ENCODE measurements at regions not wholly inside any gene's neighbourhood (a gene's known extent, or its start where the extent isn't known, plus 50 kb on each side); places are given as distances from the start of the nearest gene placed in this dataset.

DNA sequence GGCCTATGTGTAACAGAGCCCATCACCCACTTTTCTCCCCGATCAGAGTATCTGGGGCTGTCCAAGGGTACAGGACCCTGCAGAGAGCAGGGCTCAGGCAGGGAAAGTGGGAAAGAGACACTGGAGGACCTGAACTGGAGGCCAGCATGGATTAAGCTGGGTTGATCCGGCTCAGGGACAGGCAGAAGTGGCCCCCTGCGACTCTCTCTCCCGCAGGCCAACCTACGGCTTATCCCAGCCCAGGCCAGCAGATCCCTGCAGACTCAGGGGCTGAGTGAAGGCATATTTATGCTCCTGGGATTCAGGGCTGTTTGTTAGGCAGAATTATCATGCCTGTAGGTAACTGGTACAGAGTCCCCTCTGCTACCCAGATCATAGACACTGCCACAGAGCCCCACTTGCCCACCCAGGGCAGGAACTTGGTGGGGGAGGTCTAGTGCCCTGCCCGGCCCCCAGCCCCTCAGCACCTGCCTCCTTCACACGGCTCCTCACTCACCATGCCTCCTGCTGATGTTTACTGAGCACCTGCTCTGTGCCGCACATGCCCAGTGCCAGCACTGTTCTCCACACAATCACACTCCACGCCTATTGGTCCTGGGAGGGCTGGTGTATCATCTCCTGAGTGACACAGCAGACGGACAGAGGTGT, 87.3 kb downstream of the ADRA2C start:
- DNase-seq: no peak

DNA sequence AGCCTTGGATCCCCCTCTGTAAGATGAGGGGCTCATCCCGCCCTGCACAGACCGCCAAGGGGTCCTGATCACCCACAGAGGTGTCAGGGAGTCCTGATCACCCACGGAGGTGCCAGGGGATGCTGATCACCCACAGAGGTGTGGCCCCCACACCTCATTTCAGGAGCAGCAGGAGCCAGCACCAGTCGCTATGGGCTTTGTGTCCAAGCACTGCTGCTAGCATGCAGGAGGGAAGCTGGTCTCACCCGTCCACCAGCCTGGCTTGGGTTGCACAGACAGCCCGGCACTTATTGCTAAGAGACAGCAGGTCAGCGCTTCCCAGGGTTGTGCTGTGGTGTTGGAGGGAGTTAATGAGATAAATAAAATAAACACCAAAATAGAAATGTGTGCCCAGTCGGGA, 88.5 kb downstream of the ADRA2C start:
- no peak for DNase-seq

- DNase-seq: no peak
Measured at GRCh38 chr4:3855646-3856045, 89.5 kb downstream of the ADRA2C start.

DNA sequence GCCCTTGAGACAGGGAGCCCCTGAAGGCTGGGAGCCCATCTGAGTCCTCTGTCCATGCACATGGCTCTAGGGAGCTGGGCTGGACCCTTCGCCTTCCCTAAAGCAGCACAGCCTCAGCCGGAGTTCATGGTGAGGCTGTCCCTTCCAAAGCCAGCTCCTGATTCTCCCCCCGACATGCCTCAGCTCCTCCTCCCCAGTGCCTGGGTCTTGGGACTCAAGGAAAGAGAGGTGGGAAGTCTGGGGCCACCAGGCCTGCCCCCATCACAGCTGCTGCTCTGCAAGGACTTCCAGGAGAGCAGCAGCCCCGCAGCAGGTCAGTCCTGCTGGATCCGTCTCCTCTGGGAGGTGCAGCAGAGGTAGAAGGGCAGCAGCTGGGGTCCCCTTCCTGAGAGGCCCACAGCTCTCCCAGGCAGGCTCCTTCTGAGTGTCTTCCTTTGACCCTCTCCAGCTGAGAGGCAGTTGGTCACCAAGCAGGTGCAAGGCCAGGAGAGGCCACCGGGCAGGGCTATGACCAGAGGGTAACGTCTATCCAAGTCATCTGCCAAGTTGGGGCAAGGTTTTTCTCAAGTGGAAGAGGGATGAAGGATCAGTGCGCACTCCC, 90.5 kb downstream of the ADRA2C start:
- no peak for DNase-seq

DNA sequence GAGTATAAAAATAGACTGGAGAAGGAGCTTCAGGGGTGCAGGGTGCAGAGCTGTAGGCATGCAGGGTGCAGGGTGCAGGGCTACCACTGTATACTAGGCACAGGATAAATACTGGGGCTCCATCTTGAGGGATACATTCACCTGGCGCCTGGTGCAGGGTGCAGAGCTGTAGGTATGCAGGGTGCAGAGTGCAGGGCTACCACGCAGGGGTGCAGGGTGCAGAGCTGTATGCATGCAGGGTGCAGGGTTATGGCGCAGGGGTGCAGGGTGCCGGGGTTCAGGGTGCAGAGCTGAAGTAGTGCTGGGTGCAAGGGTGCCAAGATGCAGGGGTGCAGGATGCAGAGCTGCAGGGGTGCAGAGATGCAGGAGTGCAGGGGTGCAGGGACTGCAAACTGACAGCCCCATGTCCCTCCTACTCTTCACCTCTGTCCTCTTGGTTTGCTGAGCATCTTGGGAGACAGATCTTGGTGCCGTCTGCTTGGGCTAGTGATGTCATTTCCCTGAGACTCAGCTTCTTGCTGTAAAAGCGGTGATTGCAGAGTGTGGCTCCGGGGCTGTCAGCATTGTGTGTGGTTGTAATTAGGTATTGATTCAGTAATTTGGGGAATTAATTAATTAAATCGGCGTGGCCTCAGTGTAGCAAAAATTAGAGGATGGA, 91.2 kb downstream of the ADRA2C start:
- no peak for DNase-seq

DNA sequence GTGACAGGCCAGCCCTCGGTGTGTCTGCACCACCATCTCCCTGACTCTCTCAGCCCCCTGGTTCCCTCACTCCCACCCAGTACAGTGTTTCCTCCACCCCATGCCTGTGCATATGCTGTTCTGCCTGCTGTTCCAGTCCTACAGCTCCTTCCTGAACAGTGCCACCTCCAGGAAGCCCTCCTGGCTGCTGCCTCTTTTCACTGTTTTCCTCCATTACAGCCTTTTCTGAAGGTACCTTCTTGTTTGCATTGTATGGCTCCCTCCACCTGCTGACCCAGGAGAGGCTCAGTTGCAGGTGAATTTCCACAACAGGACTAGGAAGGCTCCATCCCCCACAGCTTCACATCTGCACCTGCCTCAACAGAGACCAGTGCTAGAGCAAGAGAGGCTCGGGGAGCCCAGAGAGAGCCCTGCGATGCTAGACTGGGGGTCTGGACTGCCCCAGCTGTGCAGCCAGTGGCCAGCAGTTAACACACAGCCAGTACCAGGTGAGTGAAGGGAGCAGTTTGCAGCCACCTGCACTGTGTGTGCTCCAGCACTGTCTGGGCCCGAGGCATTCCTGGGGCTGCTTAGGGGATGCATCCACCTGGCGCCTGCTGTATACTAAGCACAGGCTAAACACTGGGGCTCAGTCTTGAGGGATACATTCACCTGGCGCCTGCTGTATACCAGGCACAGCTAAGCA, 92.0 kb downstream of the ADRA2C start:
- no peak for DNase-seq

- no peak for DNase-seq
Measured at GRCh38 chr4:3858765-3859388, 92.7 kb downstream of the ADRA2C start.

DNA sequence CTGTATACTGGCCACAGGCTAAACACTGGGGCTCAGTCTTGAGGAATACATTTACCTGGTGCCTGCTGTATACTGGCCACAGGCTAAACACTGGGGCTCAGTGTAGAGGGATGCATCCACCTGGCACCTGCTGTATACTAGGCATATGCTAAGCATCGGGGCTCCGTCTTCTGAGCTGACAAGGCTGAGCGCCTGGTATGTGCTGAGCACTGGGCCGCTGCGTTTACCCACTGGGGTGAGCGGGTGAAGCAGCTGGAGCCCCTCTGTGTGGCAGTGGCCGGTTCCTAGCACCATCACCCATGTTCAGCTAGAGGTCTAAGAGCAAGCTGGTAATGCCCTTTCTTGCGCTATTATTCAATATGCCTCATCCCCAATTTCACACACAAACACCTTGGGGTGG, 93.4 kb downstream of the ADRA2C start:
- no peak for DNase-seq

- DNase-seq: no peak
Measured at GRCh38 chr4:3860061-3860912, 94.1 kb downstream of the ADRA2C start.

- no peak for DNase-seq
Measured at GRCh38 chr4:3860913-3861636, 94.9 kb downstream of the ADRA2C start.

DNA sequence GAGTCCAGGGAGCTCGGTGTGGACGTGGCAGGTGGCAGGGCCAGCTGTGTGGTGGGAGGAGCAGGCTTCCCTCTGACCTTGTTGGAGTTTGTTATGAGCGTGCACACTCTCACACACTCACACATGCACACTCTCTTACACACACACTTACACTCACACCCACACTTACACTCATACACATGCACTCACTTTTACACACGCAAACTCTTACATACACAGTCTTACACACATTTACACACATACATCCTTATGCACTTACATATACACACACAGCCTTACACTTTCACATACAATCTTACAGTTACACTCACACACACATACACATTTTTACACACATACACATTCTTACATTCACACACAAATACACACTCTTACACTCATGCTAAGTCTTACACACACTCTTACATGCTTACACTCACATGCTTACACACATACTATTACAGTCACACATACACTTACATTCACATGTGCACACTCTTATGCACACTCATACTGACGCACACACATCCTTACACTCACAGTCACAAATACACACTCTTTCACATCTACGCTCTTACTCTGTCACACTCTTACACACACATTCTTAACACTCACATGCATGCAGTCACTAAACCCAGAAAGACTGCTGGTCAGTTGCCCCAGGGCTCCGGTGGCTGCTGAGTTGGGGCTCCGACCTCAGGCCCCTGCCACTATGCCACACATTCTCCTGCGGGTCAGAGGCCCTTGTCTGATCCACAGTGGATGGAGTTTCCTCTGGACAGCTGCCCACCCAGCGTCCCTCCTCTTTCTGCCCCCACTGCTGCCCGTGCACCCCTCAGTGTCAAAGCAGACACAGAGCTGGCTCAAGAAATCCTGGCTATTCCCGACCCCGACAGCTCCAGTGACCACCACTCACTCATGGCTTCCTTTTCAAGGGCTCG, 95.8 kb downstream of the ADRA2C start:
- DNase-seq: no peak

GRCh38 chr4:3862640-3863420, 96.6 kb downstream of the ADRA2C start:
- no peak for DNase-seq

DNA sequence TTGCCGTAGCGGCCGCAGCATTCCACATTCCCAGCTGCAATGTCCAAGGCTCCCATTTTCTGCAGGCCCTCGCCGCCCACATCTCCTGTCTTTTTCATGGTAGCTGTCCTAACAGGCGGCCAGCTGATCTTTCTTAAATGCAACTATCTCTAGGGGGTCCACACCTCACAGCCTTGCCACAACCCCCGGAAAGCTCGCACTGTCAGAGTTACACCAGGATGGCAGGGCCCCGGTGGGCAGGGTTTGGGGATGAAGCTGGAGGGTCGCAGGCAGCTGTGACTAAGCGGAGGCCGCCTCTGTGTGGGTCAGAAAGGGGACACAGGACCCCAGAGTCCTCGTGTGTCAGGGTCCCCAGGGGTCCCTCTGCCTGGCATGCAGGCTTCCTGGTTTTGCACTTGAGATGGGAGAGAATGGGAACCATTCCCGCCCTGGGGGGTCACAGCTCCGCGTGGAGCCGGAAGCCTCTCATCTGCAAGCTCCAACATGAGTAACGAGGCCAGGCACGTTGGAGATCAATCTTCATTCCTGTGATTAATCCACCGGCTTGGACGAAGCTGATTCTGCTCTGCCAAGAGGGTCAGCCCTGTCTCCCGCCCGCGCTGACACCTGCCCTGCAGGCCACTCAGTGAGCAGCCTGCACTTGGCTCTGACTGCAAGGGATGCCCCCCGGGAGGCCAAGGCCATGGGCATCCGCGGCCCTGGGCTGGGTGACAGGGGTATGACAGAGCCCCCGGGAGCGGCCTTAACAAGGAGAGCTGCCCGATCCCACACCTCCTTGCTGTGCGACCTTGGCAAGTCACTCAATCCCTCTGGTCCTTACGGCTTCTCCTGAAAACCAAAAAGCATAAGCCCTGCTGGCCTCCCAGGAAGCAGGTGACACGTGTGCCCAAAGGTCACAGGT, 97.9 kb downstream of the ADRA2C start:
- DNase-seq: no peak

DNA sequence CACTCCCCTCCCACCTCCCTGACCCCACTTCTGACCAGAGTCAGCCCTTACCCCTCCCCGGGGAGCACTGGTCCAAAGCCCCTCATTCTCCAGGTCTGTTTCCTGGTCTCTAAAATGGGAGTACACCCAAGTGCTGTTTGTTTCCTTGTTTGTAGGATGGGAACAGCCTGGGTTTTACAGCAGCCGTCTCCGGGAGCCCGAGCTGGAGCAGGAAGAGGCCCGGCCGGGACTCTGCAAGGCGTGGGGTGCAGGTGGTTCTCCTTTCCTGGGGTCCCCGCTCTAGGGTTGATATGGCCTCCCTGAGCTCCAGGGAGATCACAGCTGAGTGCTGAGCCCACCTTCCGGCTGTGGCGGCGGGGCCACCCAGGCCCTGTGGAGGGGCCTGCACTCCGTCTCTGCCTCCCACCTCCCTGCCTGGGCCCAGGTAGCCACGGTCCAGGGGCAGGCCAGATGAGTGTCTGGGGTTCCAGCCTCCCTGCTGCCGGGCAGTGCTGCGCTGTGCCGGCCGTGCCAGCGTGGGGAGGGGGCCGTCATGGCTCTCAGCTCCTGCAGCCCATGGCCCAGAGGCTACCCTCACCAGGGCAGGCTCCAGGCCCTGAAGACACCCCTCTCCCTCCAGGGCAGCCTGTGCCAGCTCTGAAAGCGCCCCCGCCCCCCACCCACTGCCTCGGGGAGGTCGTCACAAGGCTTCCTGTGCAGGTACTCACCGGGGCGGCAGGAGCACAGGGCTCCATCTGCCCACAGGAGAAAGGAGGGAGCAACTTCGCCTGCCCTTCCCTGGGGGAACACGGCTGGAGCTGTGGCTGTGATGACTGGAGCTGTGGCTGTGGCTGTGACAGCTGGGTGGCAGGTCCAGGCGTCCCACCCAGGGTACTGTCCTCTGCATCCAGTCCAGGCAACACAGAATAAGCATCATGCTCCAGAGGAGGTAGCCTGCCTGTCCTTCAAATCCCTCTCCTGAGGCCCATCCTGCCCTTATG, 98.8 kb downstream of the ADRA2C start:
- DNase-seq: no peak

DNA sequence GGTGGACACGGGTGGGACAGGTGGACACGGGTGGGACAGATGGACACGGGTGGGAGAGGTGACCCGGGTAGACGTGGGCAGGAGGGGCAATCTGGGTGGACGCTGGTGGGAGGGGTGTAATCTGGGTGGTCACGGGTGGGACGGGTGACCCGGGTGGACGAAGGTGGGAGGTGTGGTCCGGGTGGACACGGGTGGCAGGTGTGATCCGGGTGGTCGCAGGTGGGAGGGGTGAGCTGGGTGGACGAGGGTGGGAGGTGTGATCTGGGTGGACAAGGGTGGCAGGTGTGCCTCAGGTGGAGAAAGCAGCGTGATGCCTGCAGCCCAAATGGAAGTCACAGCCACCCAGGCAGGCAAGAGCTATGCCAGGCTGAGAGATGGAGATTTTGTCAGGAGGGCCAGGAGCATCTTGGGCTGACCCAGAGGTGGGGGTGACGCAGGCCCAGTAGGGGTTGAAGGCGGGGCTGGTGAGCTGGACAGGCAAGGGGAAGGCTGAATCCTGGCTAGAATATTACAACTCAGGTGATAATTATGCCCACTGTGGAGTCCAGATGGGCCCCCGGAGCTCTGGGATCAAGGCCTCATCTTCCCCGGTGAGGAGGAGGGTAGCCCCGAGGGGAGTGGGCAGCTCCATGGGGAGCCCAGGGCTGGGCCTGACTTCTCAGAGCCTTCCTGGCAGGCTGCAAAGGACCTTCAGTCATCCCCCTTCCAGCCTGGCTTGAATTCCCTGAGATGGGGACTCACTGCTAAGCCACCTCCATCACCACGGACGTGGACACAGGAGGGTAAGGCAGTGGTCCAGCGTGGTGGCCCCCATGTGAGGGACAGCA, 100.0 kb downstream of the ADRA2C start:
- no peak for DNase-seq

DNA sequence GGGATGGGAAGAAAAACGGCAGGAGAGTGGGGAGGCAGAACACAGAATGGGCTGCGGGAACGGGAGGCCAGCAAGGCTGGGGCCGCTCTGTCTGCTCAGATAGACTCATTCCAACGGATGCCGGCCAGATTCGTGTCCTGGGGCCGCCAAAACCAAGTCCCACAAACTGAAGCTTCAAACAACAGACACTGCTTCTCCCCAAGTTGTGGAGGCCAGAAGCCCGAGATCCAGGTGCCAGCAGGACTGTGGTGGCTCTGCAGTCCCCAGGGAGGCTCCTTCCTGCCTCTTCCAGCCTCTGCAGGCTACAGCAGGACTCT, 100.6 kb downstream of the ADRA2C start:
- DNase-seq: no peak

All from GDM1 (cell line).